NCI-H1048 (cell line): ENCODE measurements at regions not wholly inside any gene's neighbourhood (a gene's known extent, or its start where the extent isn't known, plus 50 kb on each side); places are given as distances from the start of the nearest gene placed in this dataset.

Experiments used
- DNase-seq: peaks from one replicate; lab custom pipeline; 2025; lab: John Stamatoyannopoulos, UW

DNA sequence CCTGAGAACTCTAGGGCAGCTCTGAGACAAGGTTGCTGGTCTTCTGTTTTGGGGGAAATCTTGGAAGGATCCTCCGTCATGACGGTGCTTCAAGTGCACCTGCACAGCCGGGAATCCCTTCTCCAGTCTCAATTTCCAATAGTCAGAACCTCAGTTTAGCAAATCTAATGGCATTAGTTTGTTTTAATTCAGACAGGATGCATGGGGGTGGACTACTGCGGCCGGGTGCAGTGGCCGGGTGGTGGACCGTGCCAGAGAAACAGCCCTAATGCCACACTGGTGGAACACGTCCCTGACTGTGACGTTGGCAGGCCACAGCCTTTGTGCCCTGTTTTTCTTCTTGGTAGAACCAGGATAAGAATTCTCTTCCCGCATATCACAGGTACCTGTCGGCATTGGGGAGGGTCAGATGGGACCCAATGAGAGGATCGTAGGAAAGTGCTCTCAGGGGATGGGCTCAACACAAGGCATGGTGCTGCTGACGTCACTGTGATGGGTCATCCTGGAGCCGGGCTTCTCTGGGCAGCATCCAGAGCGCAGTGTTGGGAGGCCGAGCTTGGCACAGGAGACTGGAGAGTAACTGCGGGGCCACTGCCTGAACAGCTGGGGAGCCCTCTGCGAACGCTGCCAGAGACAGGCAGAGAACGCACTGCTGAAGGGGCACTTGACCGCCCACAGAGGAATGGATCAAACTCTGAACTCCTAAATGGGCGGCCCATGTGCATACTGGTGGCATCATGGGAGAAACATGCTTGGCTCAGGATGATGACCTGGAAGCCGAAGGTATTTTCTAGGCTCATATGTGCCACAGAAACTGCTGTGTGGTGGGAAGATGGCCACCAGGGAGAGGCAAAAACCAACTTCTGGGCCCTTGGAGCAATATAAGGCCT is 313.8 kb upstream of the SHH start:
- DNase-seq: no peak

DNA sequence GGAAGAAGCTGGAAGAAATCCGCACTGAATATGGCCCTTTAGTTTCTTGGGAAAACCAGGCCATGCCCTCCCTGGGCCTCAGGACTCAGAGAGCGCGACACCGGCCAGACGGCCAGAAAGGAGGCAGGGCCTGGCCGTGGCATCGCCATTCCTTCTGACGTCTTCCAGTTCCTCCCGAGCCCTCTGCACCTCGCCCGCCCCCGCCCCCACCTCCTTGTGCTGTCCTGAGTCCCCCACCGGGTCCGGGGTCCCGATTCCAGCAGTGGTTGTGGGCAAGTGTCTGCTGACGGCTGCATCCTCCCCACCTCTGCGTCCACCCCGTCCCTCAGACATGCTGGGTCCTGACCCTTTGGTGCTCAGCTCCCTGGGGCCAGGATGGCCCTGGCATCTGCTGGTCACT is 312.1 kb upstream of the SHH start:
- no peak for DNase-seq

DNA sequence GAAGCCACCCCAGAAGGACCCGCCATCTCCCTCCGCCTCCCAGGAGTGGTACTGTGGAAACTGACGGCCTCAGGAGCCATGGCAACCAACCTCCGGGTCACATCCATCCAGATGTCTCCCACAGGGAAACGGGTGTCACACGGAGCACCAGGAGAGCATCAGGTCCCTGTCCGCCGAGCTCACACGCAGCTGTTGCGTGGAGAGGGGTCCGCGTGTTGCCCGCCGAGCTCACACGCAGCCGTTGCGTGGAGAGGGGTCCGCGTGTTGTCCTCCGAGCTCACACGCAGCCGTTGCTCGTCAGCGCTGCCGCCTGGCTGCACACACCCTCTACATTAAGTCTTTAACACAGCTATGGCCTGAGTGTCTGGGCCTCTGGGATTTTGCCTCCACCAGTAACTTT is 311.1 kb upstream of the SHH start:
- no peak for DNase-seq

DNA sequence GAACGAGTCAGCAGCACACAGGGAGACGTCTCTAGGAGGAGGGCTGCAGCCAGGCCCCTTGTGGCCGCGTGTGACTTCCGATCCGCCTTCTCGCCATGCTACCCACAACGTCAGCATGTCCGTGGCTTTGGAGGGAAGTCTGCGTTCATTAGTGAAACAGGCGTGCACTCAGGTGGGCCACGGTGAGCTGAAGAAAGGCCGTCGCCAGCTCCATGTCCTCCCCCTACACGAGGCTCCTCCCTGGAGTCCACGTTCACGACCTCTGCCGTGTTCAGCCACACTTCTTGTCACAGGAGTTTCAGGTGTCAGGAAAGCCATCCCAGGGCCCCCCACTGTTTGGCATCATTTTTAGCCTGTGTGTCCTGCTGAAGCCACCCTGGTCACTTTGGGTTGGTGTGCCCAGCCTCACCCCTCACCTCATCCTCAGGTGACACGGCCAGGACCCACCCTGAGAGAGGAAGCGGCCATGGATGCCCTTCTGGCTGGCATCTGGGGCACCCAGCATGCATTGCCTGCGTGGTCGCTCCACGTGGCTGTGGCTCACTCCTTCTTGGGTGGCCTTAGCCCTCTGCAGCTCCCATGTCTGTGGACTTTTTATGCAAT is 310.6 kb upstream of the SHH start:
- DNase-seq: no peak

DNA sequence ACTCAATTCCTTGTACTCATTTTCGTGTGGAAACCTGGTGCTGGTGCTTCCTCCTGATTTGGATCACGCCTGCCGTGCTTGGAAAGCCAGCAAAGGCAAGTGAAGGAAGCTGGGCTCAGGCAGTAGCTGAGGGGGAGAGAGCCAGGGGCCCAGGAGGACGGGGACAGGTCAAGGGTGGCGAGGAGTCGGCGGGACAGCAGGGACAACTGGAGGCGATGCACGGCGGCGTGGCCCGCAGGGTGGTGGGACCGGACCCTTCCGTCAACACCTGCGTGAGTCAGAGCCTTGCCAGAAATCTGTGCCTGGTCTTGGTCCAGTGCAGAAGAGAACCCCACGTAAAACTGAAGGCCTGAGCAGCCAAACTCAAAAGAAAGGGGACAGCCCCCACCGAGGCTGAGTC is 309.7 kb upstream of the SHH start:
- DNase-seq: no peak

DNA sequence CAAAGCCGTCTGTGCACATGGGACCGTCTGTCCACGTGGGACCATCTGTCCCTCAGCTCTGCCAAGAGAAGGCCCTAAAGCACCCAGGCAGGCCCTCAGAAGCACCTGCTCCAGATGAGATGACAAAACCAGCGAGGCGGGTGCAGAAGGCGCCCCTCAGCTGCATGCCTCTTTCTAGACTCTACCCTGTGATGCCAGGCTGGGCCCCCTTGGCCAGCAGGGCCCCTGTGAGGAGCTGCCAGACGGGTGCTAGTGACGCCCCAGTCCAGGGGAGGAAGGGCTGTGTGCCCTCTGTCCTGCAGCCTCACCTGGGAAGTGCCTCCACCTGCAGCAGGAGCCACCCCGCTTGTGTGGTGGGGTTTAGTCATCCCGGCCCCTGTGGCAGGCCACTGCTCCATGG is 309.2 kb upstream of the SHH start:
- no peak for DNase-seq

DNA sequence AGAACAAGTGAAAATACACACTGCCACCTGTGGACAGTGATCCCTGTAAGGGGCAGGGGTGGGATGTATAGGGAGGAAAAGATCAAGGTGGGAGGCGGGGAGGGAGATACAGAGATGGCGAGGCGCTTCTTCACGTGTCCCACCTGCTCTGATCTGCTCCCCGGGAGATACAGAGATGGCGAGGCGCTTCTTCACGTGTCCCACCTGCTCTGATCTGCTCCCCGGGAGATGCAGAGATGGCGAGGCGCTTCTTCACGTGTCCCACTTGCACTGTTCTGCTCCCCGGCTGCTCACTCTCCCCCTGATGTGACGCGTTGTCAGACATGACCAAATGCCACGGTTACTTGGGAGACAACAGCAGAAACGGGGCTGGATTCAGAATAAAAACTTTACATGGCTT is 308.3 kb upstream of the SHH start:
- DNase-seq: no peak

DNA sequence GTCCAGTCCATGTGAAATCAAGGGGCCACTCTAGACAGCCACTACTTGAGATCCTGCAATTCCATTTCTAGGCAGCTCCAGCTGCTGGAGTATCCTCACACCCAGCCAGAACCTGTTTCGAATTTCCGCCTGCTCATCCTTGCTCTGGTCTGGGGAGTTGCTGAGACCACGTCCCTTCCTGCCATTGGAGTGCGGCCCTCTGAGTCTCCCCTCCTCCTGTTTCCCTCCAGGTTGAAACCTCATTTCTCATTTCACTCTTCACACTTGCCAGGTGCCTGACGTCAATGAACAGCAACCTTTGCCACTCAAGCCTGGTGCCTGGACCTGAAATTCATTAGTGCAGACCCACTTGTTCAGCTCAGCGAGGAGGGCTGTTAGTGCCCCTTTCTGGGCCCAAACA is 307.5 kb upstream of the SHH start:
- DNase-seq: no peak

DNA sequence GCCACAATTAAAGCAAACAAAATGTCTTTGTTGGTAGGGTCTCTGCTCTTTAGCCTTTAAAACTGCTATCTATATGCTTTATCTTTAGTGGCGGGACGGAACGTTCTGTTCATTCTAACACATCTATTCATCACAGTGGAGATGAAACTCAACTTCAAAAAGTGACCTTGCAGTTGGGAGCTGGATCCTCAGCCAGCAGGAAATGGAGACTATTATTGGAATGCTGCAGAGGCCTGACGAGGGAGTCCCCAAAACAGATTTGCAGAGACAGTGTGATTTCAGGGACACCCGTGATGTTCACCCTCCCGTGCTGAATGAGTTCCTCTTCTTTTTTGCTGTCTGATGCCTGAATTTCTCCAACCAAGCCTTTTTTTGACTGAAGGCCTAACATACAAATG is 306.0 kb upstream of the SHH start:
- no peak for DNase-seq

DNA sequence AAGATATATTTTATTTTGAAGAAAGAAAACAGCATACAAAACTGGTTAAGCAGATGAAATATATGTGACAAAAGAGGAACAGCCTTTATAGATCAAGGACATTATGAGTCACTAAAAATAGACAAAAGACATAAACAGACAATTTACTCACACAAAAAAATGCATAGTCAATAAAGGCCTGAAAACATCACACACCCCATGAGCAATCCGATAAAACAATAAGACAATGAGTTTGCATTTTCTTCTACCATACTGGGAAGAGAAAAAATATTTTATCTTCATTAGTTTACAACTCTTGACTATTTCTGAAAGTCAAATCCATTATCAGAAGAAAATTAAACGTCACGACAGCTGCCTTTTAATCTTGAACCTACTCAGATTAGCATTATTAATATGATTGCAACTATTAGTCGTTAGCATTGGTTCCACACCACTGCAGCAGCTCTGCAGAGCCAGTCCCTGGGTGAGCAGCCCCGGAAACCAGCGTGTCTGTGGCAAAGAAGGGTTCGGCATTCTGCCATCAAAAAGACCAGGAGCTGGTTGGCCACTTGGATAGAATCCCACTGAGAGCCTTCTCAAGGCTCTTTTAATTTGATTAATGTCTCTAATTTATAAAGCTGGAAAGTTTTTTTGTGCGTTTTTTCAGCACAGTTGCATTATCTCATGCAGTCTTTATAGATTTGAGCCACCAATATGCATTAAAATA is 305.4 kb upstream of the SHH start:
- no peak for DNase-seq

DNA sequence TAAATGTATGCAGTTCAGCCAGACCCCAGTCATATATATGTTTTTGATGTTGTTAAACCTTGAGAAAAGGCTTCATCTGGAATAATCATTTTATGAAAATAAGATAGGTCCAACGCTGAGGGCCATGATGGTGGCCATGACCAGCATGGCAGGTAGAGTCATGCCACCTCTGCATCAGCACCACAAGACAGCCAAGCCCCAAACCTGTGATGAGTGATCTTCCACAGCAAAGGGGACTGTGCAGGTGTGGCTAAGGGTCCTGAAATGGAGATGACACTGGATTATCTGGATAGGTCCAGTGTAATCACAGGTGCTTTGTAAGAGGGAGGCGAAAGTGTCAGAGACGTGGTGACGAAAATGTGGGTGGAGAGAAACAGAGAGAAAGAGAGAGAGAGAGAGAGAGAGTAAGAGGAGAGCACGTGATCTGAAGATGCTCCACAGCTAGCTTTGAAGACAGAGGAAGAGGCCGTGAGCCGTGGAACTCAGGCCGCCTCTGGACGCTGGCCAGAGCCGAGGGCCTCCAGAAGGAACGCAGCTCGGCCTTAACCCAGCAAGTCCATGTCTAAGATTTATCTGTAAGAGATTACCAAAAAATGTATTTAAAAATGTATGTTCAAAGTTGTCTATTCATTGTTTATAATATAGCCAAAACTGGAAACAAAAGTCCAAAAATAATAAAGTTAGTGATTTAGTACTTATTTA is 304.4 kb upstream of the SHH start:
- no peak for DNase-seq

DNA sequence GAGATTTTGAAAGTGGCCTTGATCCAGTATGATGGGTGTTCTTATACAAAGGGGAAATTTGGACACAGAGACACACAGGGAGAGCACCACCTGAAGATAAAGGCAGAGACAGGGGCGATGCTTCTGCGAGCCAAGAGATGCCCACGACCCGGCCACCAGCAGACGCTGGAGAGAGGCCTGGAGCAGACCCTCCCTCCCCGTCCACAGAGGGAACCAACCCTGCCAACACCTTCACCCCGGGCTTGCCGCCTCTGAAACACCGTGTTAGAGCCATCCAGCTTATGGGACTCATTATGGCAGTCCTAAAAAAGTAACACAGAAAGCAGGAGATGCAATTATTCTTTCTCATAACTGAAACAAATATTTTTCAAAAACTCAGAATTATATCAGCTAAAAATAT is 303.3 kb upstream of the SHH start:
- DNase-seq: no peak

DNA sequence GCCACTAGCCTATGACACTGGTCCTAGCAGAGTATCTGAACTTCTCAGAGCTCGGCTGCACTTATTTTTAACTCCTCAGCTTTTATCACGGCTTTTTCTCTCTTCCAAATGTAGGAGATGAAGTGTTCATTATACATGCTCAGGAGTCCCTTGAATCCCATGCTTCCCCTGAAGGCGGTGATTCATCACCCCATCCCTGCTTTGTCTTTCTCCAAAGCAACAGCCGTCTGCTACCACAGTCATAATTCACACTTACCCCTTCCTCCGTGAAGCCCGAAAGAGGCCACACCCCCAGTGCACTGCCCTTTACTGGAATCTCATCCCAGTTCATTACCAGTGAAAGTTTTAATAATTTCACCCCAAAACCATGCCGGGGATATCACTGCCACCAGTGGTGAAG is 301.5 kb upstream of the SHH start:
- no peak for DNase-seq

DNA sequence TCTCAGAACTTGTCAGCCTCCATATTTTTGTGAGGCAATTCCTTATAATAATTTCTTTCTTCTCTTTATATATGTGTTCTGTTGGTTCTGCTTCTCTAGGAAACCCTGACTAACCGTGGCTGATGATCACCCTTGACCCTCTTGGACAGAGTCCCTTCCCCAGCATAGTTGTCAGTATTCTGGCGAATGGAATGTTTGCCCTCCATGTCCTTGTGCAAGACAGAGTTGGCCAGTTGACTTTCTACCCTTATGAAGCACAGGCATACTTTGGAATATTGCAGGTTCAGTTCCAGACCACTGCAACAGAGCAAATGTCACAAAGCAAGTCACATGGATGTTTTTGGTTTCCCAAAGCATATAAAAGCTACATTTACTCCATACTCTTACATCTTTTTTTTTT is 297.7 kb upstream of the SHH start:
- no peak for DNase-seq

DNA sequence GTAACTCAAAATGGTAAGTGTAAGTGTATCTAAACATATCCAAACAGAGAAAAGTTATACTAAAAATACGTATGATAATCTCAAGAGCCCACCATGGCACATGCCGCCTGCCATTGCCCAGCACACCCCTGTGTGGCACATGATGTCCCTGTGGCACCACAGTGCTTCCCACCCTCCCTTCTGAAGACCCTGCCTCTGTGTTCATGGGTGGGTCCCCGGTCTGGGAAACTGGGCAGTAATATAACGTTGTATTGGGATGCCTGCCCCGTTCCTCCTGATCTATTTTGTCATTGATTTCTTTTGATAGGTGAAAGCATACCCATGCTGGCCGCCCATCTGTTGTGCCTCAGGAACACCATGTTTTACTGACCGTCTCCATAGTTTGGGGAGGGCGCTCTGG is 296.8 kb upstream of the SHH start:
- DNase-seq: no peak

DNA sequence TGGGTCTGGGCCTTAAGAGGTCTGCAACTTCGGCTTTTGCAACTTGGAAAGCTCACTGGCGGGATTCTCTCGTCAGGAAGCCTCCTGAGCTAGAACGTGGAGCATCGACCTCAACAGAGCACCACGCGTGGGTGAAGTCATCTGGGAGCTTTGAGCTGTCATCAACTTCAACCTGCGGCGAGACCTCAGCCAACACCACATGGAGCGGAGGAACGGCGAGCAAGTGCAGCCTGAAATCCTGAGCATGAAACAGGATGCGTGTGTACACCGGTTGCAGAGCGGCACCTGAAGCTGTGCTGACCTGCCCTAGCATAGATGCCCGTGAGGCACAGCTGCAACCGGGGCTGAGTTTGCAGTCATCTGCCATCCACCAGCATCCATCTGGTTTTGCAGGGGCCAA is 295.7 kb upstream of the SHH start:
- no peak for DNase-seq

DNA sequence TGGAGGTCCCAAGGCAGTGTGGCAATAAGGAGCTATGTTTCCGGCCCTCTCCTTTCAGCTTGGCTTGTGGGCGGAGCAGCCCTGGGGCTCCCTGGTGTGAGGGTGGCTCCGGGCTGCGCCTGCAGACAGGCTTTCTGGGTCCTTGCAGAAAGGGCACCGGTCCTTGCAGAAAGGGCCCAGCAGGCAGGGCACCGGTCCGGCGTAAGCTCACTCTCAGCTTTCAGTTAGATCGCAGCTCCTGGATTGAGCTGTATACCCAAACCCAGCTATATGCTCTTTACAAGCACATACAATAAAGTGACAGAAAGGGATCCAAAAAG is 293.8 kb upstream of the SHH start:
- no peak for DNase-seq

DNA sequence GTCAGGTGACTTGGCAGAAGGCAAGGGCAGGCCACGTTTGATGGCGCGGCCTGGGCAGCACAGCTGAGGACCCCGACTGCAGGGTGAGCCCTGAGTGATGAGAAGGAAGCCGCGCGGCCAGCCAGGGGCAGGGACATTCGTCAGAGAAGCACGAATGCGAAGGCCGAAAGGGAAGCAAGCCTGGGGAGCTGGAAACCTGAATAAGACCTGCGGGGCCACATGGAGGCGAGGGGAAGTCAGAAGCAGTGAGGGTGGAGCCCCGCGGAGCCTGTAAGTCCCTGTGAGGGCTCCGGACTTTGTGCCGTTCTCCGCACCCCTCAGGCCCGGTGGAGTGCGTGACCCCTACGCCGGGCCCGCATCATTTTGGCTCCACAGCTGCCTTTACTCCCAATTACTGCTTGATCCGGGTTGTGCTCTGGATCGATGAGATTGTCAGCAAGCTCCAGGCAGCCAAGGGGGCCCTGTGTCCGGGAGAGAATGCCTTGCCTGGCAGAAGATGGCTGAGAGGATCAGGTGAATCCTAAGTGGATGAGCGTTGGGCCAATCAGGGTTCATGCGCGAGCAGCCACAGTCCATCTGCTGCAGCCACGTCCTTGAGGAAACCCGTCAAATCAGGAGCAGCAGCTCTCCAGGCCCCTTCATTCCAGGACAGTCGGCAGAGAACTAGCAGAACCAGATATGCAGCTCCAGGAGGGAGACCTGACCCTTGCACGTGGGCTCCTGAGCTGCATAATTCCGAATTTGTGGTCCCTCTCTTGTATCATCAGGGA is 293.3 kb upstream of the SHH start:
- no peak for DNase-seq

DNA sequence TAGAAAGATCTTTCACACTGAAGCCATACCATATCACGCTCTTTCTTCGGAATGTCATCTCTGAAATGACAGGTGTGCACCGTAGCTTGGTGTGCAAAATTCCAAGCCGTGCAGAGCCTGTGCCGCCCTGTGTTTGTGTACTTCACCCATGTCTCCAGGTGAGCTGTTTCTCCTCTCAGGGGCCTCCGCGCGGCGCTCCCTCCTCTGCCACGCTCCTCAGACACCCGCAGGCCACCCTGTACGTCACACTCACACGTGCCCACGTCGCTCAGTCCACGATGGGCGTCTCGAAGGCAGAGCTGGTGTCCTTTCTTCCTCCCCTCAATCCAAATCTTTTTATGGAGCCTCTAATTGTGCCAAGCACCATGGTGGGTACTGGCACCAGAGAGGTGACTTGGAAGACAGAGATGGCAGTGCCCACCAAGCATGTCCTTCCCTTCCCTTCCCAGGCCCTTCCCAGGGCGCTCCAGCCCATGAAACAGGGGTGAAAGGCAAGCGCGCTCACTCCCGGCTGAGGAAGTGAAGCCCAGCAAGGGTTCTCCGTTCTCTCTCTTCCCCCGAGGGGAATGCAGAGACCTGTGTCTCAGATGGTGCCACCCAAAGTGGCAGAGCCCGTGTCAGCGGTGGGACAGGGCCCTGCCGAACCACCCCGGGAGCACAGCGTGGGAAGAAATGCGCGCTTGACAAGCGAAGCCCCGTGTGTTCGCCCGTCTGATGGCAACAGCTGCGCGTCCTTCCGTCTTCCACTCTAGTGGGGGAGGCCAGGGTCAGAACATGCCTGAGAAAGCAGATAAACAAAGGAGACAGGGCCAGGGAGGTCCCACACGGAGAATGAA is 292.5 kb upstream of the SHH start:
- DNase-seq: no peak

DNA sequence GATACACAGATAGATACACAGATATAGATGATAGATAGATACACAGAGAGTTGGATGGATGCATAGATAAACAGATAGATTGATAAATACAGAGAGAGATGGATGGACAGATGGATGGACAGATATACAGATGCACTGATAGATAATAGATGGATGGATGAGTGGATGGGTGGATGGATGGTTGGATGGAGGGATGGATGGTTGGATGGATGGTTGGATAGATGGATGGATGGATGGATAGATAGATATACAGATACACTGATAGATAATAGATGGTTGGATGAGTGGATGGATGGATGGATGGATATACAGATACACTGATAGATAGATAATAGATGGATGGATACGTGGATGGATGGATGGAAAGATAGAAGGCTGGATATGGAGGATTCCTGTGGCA is 290.0 kb upstream of the SHH start:
- no peak for DNase-seq

DNA sequence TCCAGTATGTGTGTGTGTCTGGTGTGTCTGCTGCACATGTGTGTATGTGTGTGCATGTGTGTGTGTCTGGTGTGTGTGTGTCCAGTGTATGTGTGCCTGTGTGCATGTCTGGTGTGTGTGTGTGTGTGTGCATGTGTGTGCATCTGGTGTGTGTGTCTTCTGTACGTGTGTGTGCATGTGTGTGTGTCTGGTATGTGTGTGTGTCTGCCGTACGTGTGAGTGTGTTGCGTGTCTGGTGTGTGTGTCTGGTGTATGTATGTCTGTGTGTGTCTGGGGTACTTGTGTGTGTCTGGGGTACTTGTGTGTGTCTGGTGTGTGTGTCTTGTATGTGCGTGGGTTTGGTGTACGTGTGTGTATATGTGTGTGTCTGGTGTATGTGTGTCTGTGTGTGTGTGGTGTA is 289.1 kb upstream of the SHH start:
- no peak for DNase-seq
